ENCODE measurements at regions not wholly inside any gene's neighbourhood (a gene's known extent, or its start where the extent isn't known, plus 50 kb on each side); places are given as distances from the start of the nearest gene placed in this dataset.
"Not testable (repeated sequence)": the region's sequence is repeated elsewhere in the genome, so short reads cannot be mapped to it uniquely, and the experiment has no call there.

DNA sequence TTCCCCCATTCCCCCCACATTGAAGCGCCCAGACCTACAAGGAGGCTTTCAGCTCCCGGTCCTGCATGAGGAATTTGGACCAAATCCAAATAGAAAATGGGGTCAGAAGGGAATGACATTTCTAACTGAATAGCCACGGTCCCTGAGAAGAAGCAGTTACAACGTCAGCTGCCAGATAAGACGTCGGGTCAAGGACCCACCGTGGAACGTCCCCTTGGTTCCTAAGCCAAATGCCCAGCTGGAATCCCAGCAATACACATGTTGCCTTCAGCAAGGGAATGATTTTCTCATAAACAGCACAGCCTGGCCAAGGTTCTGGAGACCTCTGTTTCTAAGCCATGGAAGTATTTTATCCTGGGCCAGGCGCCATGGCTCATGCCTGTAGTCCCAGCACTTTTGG, 109.1 kb upstream of the PEG3 start:
- no peak for DNase-seq

DNA sequence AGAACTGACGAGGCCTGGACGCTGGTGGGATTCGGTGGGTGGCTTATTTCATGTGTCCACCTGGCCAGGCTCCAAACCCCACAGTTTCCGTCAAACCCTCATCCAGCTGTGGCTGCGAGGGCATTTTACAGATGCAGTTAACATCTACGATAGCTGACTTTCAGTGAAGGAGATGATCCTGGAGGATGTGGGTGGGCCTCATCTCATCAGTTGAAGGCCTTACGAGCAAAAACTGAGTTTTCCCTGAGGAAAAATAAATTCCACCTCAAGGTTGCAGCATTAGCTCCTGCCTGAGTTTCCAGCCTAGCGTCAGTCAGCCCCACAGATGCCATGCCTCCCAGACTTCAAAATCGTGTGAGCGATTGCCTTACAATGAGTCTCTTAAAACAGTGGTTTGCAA, 111.1 kb upstream of the PEG3 start:
- DNase-seq: no peak

DNA sequence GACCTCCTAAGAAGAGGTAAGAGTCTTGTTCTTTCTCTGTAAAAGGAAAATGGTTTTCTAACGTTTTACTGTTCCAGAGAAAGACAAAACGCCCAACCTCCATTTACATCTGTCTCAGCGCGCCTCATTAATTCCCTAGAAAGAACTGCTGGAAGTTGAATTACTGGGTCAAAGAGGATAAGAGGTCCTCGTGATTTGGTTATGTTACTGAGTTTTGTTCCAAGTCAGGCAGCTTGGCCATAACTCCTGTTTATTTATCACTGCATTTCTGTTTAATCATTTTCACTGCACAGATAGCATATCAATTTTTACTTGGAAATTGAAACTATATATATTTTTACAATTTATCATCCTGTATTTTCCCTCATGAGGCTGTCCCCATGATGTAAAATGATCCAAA, 112.9 kb upstream of the PEG3 start:
- DNase-seq: no peak

DNA sequence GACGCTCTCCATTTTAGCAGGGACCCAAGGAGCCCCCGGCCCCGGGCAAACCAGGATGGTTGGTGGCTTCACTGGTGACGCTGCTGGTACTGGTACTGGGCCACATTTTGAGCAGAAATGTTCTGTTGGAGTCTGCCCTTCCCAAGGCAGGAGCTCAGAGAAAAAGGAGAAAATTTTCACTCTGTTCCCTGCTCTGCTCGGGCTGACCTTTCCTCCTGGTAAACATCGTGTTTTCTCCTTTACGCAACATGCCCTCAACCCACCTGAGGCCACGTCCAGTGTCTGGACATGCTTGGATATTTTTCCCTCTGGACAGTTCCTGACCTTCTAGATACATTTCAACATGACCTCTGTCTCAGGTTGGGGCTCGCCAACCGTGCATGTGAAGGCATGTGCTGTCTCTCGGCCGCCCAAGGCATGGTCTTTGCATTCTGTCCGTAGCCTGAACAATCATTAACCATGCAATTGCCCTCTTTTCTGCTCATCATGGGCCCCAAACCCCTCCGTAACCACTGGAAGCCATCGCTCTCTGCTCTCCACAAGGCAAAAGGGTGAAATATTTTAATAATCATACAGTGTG, 115.2 kb upstream of the PEG3 start:
- DNase-seq: no peak

DNA sequence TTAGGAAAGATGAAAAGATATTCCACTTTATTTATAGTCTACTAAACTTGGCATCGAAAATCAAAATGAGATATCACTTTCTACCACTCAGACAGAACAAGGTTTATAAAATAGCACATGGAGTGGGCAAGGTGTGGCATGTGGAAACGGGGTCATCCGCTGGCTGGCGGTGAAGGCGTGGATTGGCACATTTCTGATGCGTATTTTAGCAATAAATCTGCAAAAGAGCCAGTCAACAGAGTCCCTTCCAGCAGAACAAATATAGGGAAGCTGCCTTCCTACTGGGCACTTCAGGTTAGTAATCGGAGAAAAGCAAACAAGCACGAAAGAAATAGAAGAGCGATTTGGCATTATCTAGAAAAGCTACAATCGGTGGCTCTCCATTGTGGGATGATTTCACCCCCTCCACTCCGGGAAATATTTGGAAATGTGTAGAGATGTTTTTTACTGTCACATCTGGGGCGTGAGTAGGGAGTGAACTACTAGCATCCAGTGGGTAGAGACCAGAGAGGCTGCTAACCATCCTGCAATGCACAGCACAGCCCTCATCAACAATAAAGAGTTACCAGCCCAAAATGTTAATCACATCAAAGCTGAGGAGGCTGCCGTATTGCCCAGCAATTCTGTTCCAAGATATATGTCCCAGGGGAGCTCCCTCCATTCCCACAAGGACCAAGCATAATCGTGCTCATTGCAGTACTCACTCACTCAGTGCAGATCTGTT, 116.1 kb upstream of the PEG3 start:
- no peak for DNase-seq

DNA sequence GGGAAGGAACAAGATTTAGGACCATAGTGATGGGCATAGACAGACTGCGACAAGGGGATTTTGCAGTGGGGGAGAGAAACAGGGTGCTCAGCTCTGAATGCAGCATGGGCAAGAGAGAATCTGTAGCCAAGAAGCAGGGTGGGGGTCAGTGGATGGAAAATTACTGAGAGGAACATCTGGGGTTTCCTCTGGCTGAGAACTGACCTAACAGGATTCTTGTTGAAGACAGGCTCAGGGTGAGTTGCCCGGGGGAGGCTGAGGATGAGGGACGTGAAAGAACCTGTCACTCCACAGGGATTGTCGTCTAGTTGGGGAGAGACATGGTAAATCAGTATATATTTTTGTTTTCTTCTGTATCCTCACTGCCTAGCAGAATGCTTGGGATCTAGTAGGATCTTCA, 118.7 kb upstream of the PEG3 start:
- DNase-seq: no peak

DNA sequence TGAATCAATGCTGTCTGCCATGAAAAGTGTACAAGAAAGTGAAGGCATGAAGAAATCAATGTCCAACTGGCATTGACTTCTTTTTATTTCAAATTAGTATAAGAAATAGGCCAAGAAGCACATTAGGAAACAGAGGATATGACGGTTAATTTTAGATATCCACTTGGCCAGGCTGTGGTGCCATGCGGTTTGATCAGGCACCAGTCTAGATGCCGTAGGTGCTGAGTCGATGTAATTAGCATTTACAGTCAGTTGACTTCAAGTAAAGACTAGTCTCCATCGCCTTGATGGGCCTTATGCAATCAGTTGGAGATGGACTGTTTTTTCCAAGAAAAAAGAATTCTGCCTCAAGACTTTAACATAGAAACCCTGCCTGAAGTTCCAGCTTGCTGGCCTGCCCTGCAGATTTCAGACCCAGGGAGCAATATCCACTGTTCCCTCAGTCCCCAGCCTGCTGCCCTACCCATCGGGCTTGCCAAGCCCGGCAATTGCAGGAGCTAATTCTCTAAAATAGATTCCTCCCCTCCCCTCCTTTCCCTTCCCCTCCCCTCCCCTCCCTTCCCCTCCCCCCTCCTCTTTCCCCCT, 120.5 kb upstream of the PEG3 start:
- no peak for DNase-seq

DNA sequence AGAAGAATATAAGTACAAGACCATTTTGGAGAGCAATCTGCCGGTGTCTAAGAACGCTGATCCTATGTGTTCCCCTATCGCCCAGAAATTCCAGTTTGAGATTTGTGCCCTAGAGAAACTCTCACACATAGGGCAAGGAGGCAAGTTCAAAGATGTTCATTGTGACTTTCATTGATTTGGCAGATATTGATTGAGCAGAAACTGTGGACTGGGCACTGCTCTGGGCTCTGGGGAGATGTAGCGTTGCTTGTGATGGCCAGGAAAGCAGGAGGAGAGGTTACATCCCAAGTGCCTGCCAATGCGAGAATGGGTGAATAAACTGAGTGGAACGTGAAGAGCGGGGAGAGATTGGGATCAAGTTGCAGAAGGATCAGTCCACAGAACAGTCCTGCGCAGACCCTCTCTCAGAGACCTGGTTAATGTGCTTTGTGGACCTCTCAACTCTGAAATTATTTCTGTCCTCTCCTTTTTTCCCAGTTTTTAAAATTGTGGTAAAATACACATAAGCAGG, 123.9 kb upstream of the PEG3 start:
- no peak for DNase-seq

DNA sequence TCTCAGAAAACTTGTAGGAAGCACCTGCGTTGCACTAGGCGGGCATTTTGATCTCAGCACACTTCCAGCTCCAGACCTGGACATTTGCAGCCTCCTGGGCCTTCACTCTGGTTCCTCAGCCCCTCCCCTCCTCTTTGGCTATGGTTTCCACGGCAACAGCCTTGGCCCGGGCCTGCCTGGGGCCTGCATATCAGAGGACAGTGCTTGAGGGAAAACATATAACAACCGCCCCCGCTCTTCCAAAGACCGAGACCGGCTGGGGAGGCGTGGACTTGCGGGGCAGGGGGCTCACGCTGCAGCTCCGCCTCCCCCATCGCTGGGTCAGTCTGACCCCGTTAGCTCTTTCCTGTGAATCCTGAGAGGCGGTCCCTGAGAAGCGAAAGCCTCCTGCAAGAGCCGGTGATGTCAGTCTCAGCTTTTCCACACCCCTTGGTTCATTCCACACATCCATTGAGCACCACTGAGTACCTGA, 125.7 kb upstream of the PEG3 start:
- DNase-seq: no peak

DNA sequence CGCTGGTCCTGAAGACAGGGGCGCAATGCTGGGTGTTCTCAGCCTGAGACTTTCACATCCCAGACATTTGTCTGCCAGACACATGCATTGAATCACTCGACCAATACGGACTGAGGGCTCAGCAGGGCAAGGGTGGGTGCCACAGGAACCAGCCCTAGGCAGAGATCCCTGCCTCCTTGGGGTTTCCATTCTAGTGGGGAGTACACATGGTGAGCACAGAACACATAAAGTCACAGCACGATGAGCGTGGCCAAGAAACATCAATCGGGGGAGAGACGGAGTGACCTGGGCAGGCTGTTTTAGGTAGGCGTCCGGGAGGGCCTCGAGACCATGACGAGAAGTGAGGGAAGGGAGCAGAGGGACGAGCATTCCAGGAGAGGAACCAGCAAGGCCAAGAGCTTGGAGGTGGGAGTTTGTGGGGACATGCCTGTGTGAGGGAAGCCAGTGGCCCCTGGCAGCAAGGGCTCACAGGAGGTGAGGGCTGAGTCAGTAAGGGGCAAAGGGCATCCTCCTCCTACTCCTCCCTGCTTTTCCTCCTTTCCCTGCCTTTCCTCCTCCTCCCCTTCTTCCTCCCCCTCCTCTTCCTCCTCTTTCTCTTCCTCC, 126.3 kb upstream of the PEG3 start:
- DNase-seq: no peak

DNA sequence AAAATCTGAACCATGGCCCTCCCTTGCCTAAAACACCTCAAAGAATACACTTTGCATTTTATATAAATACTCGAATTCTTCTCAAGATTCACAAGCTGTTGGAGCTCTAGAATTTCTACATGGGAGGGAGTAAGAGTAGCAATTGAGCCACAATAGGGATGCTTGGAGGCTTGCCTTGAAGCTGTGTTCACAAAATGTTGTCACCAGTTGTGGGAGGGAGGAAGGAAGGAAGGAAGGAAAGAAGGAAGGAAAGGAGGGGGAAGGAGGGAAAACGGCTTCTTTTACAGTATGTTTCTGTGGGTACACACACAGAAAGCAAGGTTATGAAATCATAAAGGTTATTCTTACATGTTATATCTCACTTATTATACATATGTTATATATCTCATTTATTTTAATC, 128.6 kb upstream of the PEG3 start:
- DNase-seq: no peak

DNA sequence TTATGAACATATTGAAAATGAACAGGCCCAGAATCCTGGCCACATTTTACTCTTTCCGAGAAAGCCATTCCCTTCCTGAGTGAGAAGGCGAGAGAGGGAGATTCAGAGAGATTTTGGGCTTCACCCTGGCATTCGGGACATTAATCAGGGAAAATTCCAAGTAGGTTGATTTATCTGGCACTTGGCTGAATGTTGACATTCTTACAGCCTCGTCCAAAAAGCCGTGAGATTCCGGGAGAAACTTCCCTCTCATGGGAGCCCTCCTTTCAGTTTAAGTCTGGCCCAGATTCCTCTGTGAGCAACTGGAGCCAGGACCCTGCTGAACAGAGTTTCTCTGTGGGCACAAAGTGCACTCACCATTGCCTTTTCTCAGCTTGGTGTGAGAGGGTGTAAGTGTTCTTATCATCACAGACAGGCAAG, 129.2 kb upstream of the PEG3 start:
- no peak for DNase-seq

DNA sequence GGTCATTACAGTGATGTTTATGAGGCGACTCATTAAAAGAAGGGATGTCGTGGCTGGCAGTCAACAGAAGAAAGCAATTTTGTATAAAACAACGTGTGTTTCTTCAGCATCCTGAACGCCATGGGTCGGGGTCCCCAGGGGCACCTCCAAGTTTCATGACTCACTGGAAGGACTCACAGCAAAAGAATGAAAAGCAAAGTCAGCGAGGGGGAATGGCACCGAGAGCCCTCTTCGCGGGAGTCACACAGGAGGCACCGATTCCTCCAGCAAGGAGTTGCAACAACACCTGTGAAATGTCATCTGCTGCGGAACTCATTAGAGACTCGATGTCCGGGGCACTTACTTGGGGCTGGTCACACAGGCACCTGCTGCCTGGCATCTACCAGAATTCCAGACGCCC, 130.7 kb upstream of the PEG3 start:
- no peak for DNase-seq

DNA sequence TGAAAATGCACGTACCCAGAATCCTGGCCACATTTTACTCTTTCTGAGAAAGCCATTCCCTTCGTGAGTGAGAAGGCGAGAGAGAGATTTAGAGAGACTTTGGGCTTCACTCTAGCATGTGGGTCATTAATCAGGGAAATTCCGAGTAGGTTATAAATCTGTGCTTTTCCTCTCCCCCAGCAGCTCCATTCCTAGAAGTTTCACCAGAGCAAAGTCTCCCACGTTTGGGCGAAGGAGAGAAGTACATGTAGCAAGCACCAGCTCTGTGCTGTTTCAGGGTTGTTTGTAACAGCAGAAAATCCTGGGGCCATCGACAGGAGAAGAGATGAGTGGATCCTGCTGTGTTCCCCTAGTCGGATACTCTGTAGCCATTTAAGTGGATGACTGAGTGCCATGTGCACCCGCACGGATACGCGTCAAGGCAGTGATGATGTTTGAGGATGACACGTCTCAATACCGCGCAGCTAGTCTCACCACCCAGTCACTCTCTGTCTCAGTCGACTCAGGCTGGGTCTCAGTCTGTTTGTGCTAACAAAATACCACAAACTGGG, 131.8 kb upstream of the PEG3 start:
- no peak for DNase-seq

DNA sequence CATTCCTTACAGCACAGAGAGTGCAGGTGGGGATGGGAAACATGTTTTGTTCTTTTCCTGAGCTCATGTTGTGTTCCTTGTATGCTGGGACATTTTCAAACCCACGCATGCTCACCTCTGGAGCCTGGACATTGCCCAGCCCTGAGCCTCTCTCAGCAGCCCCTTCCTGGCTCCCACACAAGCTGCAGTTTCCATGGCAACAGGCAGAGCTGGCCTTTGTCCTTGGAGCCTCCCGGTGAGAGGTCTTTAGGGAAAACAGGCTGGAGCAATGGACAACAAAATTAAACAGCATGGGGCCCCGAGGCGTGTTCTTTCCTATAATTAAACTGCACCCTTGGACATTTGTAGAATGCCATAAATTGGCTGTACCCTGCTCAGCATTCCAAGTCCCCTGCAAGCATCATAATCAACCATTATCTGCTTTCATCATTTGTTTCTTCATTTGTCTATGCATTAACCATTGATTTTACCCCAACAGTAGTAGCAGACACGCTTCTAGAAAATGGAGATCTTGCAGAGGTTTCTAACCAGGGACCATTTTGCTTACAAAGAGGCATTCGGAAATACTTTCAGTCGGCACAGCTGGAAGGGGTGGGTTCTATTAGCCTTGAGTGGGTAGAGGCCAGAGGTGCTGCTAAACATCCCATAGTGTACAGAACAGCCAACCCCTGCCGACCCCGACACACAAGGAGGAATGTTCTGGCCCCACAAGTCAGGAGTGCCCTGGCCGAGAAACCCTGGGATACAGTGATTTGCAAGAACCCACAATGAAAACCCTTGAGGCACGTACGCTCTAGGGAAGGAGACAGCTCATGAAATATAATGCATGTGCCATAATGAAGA, 133.4 kb upstream of the PEG3 start:
- DNase-seq: no peak

DNA sequence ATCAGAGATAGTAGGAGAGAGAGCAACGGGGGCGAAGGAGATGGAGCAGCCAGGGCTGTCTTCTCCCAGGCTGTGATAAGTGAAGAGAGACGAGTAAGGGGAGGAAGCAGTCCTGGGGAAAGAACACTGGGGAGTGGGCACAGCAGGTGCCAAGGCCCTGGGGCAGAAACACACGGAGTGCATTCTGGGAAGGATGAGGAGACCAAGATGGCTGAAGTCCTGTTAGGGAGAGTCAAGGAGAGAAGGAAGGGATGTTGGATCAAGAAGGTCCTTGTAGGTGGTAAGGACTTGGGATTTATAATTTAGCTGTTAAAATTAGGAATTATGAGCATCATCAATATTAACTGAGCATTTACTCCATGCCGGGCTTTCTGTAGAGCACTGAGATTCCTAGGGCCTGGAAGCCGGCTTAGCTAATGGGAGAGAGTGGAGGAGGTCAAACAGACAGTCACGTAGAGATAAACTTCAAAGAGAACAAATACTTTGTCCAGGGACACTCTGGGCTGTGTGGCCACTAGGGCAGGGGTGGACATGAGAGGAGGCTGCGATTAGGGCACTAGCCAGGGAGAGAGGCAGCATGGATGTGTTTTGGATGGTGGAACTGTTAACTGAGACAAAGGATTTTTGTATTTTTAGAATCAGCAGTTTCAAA, 134.2 kb upstream of the PEG3 start:
- no peak for DNase-seq

DNA sequence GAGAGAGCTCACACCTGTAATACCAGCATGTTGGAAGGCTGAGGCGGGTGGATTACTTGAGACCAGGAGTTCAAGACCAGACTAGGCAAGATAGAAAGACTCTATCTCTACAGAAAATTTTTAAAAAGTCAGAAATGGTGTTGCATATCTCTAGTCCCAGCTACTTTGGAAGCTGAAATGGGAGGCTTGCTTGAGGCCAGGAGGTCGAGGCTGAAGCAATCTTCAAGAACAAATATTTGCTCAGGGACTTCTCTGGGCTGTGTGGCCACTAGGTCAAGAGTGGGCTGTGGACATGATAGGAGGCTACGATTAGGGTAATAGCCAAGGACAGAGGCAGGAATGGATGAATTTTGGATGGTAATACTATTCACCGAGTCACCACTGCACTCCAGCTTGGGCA, 135.8 kb upstream of the PEG3 start:
- no peak for DNase-seq

DNA sequence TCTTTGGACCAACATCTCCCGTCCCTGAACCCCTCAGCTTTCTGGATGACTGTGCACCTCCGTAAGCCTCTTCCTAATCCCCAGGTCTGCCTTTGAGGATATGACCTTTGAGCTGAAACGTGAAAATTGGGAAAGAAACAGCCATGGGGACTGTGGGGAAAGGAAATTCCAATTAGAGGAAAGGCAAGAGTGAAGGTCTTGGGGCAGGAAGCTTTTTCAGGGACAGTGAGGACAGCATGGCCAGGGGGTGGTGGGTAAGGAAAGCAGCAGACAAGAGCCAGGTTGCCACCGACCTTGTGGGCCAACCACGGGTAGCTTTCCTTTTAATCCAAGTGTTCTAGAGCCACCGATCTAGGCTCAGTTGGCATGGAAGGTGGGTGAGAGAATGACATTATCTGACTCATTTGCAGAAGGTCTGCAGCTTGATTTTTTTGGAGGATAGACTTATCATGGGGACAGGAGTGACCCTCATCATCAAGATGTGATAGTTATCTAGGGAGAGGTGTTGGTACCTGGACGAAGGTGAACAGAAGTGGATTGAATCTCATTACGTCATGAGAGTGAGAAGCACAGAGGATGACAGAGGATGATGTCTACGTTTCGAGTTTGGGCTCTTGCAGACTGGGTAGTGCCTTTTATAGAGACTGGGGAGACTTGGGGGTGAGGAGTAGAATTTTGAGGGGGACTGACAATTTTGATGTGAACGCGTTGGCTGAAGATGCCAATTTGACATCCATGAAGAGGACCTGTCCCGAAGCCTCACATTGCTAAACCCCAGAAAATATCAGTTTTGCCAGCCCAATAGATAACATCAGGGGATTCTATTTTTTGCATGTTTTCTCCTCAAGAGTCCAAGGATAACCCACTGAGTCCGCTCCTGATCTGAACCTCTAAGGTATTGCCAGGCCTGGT, 136.7 kb upstream of the PEG3 start:
- DNase-seq: no peak

DNA sequence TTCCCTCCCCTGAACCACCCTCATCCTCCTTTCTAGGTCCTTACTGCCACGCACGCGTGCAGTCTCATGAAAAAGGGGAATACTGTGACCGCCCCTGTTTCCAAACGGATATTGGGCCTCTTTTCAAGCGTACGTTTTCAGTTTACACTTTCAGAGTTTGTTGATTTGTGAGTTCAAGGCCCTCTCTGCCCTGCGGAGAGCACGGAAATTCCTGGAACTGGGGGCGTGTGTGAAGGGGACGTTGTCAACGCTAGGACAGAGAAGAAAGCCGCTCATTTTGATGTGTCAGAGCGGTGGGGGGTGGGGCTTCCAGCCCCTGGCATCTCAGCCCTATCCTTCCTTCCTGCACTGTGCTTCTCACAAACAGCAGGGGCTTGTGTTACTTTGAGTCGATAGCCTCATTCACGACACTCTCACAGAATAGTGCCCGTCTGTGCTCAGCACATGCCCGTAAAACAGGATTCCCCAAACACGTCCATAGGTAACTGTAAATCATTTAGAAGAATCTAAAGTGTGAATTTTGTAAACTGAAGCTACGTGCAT, 137.6 kb upstream of the PEG3 start:
- no peak for DNase-seq

DNA sequence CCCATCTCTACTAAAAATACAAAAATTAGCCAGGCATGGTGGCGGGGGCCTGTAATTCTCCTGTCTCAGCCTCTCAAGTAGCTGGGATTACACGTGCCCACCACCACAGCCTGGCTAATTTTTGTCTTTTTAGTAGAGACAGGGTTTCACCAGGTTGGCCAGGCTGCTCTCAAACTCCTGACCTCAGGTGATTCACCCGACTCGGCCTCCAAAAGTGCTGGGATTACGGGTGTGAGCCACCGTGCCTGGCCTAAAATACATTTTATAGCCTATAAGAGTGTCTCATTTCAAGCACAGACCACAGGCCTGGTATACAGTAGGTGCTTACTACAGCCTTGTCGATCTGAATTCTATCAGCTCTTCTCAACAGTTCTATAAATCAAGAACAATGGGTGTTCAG, 139.5 kb upstream of the USP29 start:
- not testable (repeated sequence) for DNase-seq

DNA sequence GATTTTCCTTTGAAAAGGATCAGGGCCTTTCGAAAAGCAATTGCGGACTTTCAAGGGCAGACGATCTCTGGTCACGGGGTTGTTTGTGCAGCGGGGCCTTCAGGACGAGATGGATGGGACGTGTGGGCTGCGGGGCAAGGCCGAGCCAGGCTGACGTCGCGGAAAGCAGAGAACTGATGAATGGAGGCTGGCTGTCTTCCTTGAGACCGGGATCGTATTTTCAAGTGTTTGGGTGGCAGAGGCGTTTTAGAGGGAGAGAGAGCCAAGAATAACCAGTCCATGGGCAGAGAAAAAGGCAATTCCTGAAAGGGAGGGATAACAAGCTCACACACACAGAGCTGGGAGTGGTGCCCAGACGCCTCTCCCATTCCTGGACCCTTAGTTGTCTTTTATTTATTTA, 138.9 kb upstream of the USP29 start:
- DNase-seq: no peak
